Fibroblast of skin of abdomen (primary cell): ENCODE measurements at regions not wholly inside any gene's neighbourhood (a gene's known extent, or its start where the extent isn't known, plus 50 kb on each side); places are given as distances from the start of the nearest gene placed in this dataset.
A peak's percentile ranks its signal among the peaks of the same experiment; 100 is the strongest.

Experiments used
- DNase-seq: peaks from one replicate; pipeline ENCODE4 v3.0.0-alpha.2; 2013

- no peak for DNase-seq
Measured at GRCh38 chr11:106601684-106602297, 416.5 kb downstream of the GUCY1A2 start.

GRCh38 chr11:106608677-106609076 lies 409.6 kb downstream of the GUCY1A2 start:
- peak; percentile 61 for DNase-seq

DNA sequence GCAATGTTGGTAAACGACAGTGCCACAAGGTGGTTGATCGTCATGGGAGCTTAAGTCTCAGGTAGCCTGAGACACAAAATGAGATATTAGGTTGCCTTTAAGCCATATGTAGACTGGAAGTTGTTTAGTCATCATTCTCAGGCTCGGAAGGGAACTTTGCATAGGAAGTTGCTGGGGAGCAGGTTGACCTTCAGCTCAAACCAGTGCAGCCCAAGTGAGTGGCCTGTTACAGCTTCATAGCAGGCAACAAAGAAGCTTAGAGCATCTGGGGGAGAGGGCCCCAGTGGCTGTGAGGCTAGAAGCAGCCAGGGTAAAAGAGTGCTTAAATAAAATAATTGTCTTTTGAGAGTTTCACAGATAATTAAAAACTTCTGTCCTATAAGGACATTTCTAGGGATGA lies 404.0 kb downstream of the GUCY1A2 start:
- peak; percentile 4 for DNase-seq

- peak; percentile 56 for DNase-seq
Measured at GRCh38 chr11:106619320-106619990, 398.8 kb downstream of the GUCY1A2 start.

DNA sequence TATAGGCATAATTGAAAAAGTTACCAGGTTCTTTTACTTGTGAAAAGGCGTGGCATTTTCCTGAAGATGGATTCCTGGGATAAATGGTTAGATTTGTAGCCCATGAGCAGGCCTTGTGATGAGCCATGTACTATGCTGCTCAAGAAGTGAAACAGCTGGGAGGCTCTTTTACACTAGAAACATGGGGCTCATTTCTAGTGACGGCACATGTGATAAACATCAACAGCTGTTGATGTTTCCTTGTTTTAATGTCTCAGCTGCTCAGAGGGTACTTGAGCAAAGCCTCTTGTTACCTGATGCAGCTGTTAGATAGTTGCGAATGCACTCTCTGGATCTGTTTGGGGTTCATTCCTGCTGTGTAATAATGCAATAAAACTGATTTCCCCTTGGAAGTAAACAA lies 396.8 kb downstream of the GUCY1A2 start:
- no peak for DNase-seq
